Rectal smooth muscle tissue (tissue), 1 donor: ENCODE measurements at regions not wholly inside any gene's neighbourhood (a gene's known extent, or its start where the extent isn't known, plus 50 kb on each side); places are given as distances from the start of the nearest gene placed in this dataset.
"Not testable (repeated sequence)": the region's sequence is repeated elsewhere in the genome, so short reads cannot be mapped to it uniquely, and the experiment has no call there.

Experiments
- H3K27ac ChIP-seq: one replicate; pipeline ENCODE4 v1.7.0; 2013; ENCODE audit warnings: low read depth, low read length, inconsistent platforms
- H3K27me3 ChIP-seq: one replicate; pipeline ENCODE4 v1.7.0; 2013; ENCODE audit warnings: low read length; ENCODE audit not compliant: control insufficient read depth, insufficient read depth
- H3K36me3 ChIP-seq: one replicate; pipeline ENCODE4 v1.7.0; 2013; ENCODE audit warnings: low read length; ENCODE audit not compliant: control insufficient read depth, insufficient read depth
- H3K4me1 ChIP-seq: one replicate; pipeline ENCODE4 v1.7.0; 2013; ENCODE audit warnings: low read length; ENCODE audit not compliant: control insufficient read depth, insufficient read depth
- H3K4me3 ChIP-seq: one replicate; pipeline ENCODE4 v1.7.0; 2013; ENCODE audit warnings: low read length
- H3K9ac ChIP-seq: one replicate; pipeline ENCODE4 v1.7.0; 2013; ENCODE audit warnings: low read length

DNA sequence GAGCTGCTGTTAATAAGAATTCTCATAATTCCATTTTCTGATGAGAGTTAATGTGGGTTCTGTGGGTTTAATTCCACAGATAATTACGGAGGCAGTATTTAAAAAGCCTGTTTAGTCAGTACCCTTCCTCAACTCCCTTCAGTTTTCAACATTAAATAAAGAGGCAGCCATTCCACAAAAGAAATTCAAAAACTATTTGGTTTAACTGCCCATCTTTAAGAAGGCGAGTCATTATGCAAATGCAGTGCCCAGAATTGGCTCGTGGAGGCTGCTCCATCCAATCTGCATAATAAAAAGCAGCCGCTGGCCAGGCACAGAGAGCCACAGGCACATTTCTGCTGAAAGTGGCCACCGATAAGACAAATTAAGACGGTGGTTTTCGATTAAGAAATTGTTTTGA lies 194.4 kb upstream of the TOX3 start:
- Histone ChIP-seq H3K36me3 (no peaks in the 10 kb centered on the region), H3K4me3 (no peak overlapping the region), H3K4me1 (no peaks in the 10 kb centered on the region), H3K9ac (no peak overlapping the region), H3K27me3 (no peaks in the 10 kb centered on the region), H3K27ac (no peak overlapping the region)

DNA sequence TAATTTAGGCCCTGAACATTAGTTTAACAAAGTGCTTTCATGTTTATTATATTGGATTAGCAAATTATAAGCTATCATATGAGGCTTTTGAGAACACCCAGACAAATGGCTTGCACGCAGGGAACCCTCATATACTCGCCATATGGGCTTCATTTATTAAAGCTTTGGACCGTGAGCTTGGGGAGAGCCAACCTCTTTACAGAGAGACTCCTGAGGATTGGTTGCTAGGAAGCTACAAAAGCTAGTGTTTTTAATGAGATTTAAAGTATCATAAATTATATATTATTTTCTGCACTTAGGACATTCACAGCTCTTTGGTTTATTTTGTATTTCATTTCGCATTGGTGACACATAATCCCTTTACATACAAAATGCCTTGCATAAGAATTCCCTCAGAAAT lies 193.8 kb upstream of the TOX3 start:
- H3K36me3 ChIP-seq = no peaks in the 10 kb centered on the region
- H3K4me3 ChIP-seq = no peak overlapping the region
- no peak overlapping the region for H3K9ac ChIP-seq
- H3K27me3 ChIP-seq = no peaks in the 10 kb centered on the region
- no peaks in the 10 kb centered on the region for H3K4me1 ChIP-seq
- H3K27ac ChIP-seq = no peak overlapping the region

DNA sequence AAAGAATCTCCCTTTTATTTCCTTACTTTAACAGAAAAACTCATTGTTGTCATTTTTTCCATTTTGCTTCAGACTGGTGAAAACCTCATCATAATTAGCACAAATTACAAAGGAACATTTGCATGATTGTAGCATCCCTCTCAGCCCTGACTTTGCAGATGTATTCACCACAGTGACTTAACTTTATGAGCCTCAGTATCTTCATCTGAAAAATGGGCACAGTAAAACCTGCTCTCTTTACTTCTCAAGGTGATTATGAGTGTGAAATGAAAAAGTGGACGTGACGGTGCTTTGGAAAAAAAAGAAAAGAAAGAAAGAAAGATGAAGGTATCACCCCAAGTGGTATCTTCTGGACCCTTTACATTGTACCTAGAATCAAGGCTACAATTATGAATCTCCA lies 193.4 kb upstream of the TOX3 start:
- Histone ChIP-seq H3K4me3 (no peak overlapping the region), H3K27me3 (no peaks in the 10 kb centered on the region)

DNA sequence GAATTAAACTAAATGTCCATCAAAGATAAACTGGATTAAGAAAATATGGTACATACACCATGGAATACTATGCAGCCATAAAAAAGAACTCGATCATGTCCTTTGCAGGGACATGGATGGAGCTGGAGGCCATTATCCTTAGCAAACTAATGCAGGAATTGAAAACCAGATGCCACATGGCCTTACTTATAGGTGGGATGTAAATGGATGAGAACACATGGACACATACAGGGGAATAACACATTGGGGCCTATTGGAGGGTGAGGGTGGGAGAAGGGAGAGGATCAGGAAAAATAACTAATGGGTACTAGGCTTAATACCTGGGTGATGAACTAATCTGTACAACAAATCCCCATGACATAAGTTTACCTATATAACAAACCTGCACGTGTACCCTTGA lies 192.0 kb upstream of the TOX3 start:
- H3K4me3 ChIP-seq, H3K9ac ChIP-seq, H3K27me3 ChIP-seq, H3K27ac ChIP-seq, H3K36me3 ChIP-seq, H3K4me1 ChIP-seq: not testable (repeated sequence)

More for the DNA sequence above, 193.4 kb upstream of the TOX3 start:
- Histone ChIP-seq H3K36me3 (no peaks in the 10 kb centered on the region), H3K27ac (no peak overlapping the region), H3K4me1 (no peaks in the 10 kb centered on the region), H3K9ac (no peak overlapping the region)

DNA sequence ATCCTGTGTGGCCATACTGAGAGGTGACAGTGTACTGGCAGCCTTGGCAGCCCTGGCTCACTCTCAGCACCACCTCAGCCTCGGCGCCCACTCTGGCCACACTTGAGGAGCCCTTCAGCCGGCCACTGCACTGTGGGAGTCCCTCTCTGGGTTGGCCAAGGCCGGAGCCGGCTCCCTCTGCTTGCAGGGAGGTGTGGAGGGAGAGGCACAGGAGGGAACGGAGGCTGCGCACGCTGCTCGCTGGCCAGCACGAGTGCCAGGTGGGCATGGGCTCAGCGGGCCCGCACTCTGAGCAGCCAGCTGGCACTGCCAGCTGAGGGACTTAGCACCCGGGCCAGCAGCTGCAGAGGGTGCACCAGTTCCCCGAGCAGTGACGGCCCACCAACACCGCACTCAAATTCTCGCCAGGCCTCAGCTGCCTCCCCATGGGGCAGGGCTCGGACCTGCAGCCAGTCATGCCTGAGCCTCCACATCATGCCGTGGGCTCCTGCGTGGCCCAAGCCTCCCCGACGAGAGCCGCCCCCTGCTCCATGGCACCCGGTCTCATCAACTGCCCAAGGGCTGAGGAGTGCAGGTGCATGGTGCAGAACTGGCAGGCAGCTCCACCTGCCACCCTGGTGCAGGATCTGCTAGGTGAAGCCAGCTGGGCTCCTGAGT lies 184.4 kb upstream of the TOX3 start:
- Histone ChIP-seq H3K4me1 (no peaks in the 10 kb centered on the region), H3K4me3 (no peak overlapping the region), H3K27me3 (no peaks in the 10 kb centered on the region), H3K27ac (no peak overlapping the region), H3K36me3 (no peaks in the 10 kb centered on the region), H3K9ac (no peak overlapping the region)

DNA sequence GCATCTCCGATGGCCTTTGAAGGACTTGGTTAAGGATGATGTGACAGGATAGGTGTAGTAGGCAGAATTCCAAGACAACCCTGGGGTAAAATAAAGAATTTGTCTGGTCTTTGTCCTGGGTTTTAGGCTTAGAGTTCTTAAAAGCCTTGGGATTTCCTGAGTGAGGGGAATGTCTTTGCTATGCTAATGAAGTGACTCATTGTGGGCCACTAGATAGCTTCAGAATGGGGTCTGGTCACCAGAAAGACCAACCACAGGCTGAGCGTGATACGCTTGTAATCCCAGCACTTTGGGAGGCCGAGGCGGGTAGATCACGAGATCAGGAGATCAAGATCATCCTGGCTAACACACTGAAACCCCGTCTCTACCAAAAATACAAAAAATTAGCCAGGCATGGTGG lies 182.8 kb upstream of the TOX3 start:
- Histone ChIP-seq H3K27me3 (no peaks in the 10 kb centered on the region), H3K36me3 (no peaks in the 10 kb centered on the region), H3K27ac (no peak overlapping the region), H3K9ac (no peak overlapping the region), H3K4me1 (no peaks in the 10 kb centered on the region), H3K4me3 (no peak overlapping the region)

DNA sequence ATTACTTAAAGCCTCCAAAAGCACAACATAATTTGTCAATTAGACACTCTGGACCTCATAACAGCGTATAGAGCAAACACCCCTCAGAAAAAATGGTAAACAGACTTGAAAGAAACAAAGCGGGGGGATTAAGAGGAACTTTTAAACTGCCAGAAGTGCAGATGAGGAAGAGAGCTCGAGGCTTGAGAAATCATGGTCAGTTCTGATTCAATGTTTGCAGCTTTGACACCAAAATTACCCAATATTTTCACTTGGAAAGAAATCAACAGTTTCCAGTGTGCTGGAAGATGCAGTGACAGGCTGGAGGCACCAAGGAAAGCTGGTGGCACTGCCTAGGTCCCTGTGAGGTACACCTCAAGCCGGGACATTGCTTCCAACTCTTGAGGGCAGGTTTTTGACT lies 180.9 kb upstream of the TOX3 start:
- Histone ChIP-seq H3K4me3 (no peak overlapping the region), H3K27ac (no peak overlapping the region), H3K27me3 (no peaks in the 10 kb centered on the region), H3K9ac (no peak overlapping the region), H3K36me3 (no peaks in the 10 kb centered on the region), H3K4me1 (no peaks in the 10 kb centered on the region)

DNA sequence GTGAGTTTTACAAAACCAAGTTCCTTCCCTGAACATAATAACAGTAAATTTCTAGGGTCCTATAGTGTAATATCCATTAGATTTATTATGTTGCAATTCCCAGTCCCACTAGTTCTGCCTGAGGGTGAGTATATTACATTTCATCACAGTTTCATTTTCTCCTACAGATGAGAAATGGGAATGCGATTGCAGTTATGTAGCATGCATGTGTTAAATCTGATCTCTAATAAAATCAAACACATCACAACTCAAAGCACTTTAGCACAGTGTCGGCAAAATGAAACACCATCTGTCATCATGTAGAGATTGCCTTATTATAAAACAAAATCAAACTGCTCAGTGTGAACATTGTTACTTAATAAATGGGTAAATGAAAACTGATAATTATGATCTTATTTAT lies 180.5 kb upstream of the TOX3 start:
- no peaks in the 10 kb centered on the region for H3K27me3 ChIP-seq
- no peaks in the 10 kb centered on the region for H3K36me3 ChIP-seq
- no peak overlapping the region for H3K27ac ChIP-seq
- H3K9ac ChIP-seq = no peak overlapping the region
- H3K4me3 ChIP-seq = no peak overlapping the region
- no peaks in the 10 kb centered on the region for H3K4me1 ChIP-seq

DNA sequence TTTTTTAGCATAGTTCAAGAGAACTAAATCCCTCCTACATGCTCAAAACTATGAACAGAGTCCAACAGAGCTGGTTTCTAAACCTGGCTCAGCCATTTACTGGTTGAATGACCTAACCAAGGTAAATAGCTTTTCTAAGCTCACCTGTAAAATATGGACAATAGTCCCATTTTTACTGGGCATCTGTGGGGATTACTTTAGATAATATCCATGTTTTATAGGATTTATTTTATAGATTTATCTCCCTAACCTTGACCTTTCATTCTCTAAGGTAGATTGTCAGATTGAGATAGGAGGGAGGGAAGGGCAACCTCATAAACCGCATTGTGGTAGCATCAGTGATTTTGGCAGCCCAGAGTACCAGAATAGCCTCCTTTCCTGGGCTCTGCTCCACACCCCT lies 178.5 kb upstream of the TOX3 start:
- Histone ChIP-seq H3K36me3 (no peaks in the 10 kb centered on the region), H3K9ac (no peak overlapping the region), H3K27me3 (no peaks in the 10 kb centered on the region), H3K4me3 (no peak overlapping the region), H3K27ac (no peak overlapping the region), H3K4me1 (no peaks in the 10 kb centered on the region)

DNA sequence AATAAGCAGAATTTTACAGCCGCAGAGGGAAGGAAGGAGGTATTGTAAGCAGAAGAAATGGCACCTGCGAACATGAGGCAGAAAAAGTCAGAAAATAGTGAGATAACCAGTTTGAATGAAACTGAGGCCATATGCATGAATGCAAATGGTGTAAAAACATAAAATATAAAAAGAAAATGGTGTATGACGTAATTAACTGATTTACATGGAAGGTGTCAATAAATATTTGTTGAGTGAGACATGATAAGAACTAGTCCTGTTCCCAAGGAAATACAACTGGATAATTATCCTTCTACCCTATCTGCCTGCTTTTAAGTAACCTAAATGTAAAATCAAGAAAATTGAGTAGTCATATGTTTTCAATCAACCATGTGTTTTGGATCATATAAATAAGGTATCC lies 178.1 kb upstream of the TOX3 start:
- H3K27ac ChIP-seq = no peak overlapping the region
- H3K4me1 ChIP-seq = no peaks in the 10 kb centered on the region
- H3K36me3 ChIP-seq = no peaks in the 10 kb centered on the region
- no peak overlapping the region for H3K4me3 ChIP-seq
- H3K9ac ChIP-seq = no peak overlapping the region
- no peaks in the 10 kb centered on the region for H3K27me3 ChIP-seq

DNA sequence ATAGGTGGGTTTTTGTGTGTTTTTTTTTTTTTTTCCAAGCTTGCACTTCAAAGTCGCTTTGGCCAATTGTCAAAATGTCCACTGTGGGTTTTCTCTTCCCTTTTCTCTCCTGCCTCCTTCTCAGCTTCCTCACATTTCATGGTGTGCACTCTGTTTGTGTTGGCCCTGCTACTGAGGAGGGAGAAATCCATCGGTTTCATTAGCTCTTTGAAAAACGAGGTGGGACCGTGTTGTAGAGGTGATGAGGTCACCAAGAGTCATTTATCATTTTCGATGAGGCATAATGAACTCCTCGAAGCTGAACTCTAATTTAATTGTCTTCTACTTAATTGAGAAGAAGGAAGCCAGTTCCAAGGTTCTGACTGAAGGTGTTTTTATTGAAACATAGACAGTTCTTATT lies 174.4 kb upstream of the TOX3 start:
- Histone ChIP-seq H3K9ac (no peak overlapping the region), H3K36me3 (no peaks in the 10 kb centered on the region), H3K4me1 (no peaks in the 10 kb centered on the region), H3K27ac (no peak overlapping the region), H3K4me3 (no peak overlapping the region), H3K27me3 (no peaks in the 10 kb centered on the region)

DNA sequence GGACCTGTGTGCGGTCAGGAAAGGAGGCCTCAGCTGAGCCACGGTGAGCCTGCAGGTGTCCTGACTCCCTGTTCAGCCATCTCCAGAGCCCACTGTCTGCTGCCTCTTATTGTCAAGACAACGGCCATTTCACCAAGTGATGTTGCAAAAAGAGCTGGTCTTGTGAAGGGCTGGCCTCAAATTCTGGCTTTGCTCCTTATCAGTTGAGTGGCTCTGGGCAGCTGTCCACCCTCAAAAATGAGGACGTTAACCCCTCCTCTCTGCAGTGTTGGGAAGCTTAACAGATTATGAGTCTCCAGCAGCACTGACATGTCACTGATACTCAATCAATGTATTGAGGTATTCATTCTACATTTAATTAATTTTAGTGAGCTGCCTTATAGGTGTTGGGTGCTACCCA lies 171.1 kb upstream of the TOX3 start:
- Histone ChIP-seq H3K9ac (no peak overlapping the region), H3K4me3 (no peak overlapping the region), H3K27ac (no peak overlapping the region), H3K4me1 (no peaks in the 10 kb centered on the region), H3K36me3 (no peaks in the 10 kb centered on the region), H3K27me3 (no peaks in the 10 kb centered on the region)

DNA sequence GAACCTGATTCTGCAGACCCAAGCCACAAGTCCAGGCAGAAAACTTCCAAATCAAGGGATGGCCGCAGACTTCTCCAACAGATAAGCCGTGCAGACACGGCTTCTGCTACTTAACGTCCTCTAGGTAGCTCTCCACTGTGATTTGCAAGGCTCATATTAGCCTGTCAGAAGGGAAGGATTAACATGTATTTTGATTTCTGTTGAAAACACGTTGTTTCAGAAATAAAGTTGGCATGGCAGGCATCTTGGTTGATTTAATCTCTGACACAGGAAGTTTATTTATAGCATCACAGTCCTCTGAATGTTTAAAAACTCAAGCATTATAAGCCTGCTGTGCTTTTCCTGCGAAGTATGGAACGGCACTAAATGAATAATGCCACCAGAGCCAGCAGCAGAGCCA lies 166.8 kb upstream of the TOX3 start:
- Histone ChIP-seq H3K27ac (no peak overlapping the region), H3K27me3 (no peaks in the 10 kb centered on the region), H3K4me1 (no peaks in the 10 kb centered on the region), H3K9ac (no peak overlapping the region), H3K36me3 (no peaks in the 10 kb centered on the region), H3K4me3 (no peak overlapping the region)
